Epithelial cell of esophagus (primary cell): ENCODE measurements at regions not wholly inside any gene's neighbourhood (a gene's known extent, or its start where the extent isn't known, plus 50 kb on each side); places are given as distances from the start of the nearest gene placed in this dataset.

ENCODE experiments used
- DNase-seq: peaks from one replicate; pipeline ENCODE4 v3.0.0; 2010; ENCODE audit warnings: low read depth
- H3K4me3 ChIP-seq: 2 replicates; pipeline ENCODE4 v1.5.1; 2011; ENCODE audit warnings: mild to moderate bottlenecking, low read length, control low read depth
- CTCF ChIP-seq: IDR thresholded peaks from 2 replicates; pipeline ENCODE4 v1.5.1; 2011; ENCODE audit warnings: low read depth, mild to moderate bottlenecking, low read length, control low read depth, inconsistent platforms; ENCODE audit not compliant: insufficient read depth; ENCODE audit errors: missing control alignments

GRCh38 chr4:178453057-178453456, 1010.8 kb upstream of the AGA start:
- H3K4me3 ChIP-seq: no peak overlapping the region
- no peak for DNase-seq
- TF ChIP-seq CTCF: no peak

- no peak for DNase-seq
- TF ChIP-seq CTCF: no peak
- H3K4me3 ChIP-seq: no peak overlapping the region
Observed at GRCh38 chr4:178457286-178457685, 1015.0 kb upstream of the AGA start.

- no peak overlapping the region for H3K4me3 ChIP-seq
- no peak for TF ChIP-seq CTCF
- DNase-seq: no peak
Observed at GRCh38 chr4:178462710-178463109, 1020.5 kb upstream of the AGA start.

GRCh38 chr4:178463747-178464146, 1021.5 kb upstream of the AGA start:
- H3K4me3 ChIP-seq: no peak overlapping the region
- peak; percentile 1 for DNase-seq
- no peak for TF ChIP-seq CTCF

GRCh38 chr4:178470996-178471784, 1029.0 kb upstream of the AGA start:
- no peak for DNase-seq
- TF ChIP-seq CTCF: no peak
- no peak overlapping the region for H3K4me3 ChIP-seq

- no peak overlapping the region for H3K4me3 ChIP-seq
- no peak for TF ChIP-seq CTCF
- DNase-seq: no peak
Observed at GRCh38 chr4:178471994-178472393, 1029.8 kb upstream of the AGA start.

- DNase-seq: no peak
- no peak for TF ChIP-seq CTCF
- no peak overlapping the region for H3K4me3 ChIP-seq
Observed at GRCh38 chr4:178480105-178480504, 1037.9 kb upstream of the AGA start.
